Neuronal stem cell (in vitro differentiated cells): ENCODE measurements at regions not wholly inside any gene's neighbourhood (a gene's known extent, or its start where the extent isn't known, plus 50 kb on each side); places are given as distances from the start of the nearest gene placed in this dataset.

ENCODE experiments used
- DNase-seq: peaks from one replicate; pipeline ENCODE4 v3.0.0-alpha.2; 2013; ENCODE audit warnings: low spot score
- H2AFZ ChIP-seq: one replicate; pipeline ENCODE4 v1.6.1; 2013; ENCODE audit warnings: mild to moderate bottlenecking, low read length, inconsistent platforms
- H2AK5ac ChIP-seq: 2 replicates; pipeline ENCODE4 v1.6.1; 2013; ENCODE audit warnings: low read depth, mild to moderate bottlenecking, inconsistent platforms, low read length, moderate library complexity, mixed read lengths
- H2BK120ac ChIP-seq: 2 replicates; pipeline ENCODE4 v1.6.1; 2013; ENCODE audit warnings: low read depth, mild to moderate bottlenecking, inconsistent platforms, low read length, moderate library complexity, mixed read lengths
- H2BK12ac ChIP-seq: one replicate; pipeline ENCODE4 v1.6.1; 2013; ENCODE audit warnings: low read length, inconsistent platforms
- H2BK15ac ChIP-seq: 2 replicates; pipeline ENCODE4 v1.6.1; 2013; ENCODE audit warnings: mild to moderate bottlenecking, low read length, inconsistent platforms, mixed read lengths
- H2BK5ac ChIP-seq: one replicate; pipeline ENCODE4 v1.6.1; 2013; ENCODE audit warnings: inconsistent platforms, mild to moderate bottlenecking, low read length, moderate library complexity
- H3K14ac ChIP-seq: one replicate; pipeline ENCODE4 v1.6.1; 2013; ENCODE audit warnings: low read length, inconsistent platforms
- H3K18ac ChIP-seq: 2 replicates; pipeline ENCODE4 v1.6.1; 2013; ENCODE audit warnings: low read length, inconsistent platforms
- H3K23ac ChIP-seq: 2 replicates; pipeline ENCODE4 v1.6.1; 2013; ENCODE audit warnings: low read depth, mild to moderate bottlenecking, mixed read lengths, low read length, inconsistent platforms; ENCODE audit not compliant: poor library complexity
- H3K27ac ChIP-seq: replicated peaks from 3 replicates; pipeline ENCODE4 v1.5.1; 2013; ENCODE audit warnings: low read length, inconsistent platforms
- H3K27me3 ChIP-seq, 3 experiments: 2 replicates each; pipeline ENCODE4 v1.6.1; 2013; ENCODE audit warnings: low read length in 3 of 3, mild to moderate bottlenecking in 2 of 3, inconsistent platforms in 1 of 3, low read depth in 1 of 3, mixed read lengths in 1 of 3, moderate library complexity in 1 of 3; ENCODE audit not compliant: control insufficient read depth in 3 of 3, insufficient read depth in 3 of 3
- H3K36me3 ChIP-seq, 2 donors: replicated peaks in 1 of 2; 2 replicates each; pipeline ENCODE4 v1.6.1; 2013; ENCODE audit warnings: low read length in 2 of 2; ENCODE audit not compliant: control insufficient read depth in 2 of 2, insufficient read depth in 2 of 2
- H3K4ac ChIP-seq: 2 replicates; pipeline ENCODE4 v1.6.1; 2013; ENCODE audit warnings: inconsistent platforms, mild to moderate bottlenecking, low read length, moderate library complexity
- H3K4me1 ChIP-seq, 2 donors: 1 replicate in 1 of 2; 2 replicates in 1 of 2; pipeline ENCODE4 v1.6.1; 2013; ENCODE audit warnings: low read length in 2 of 2, low read depth in 1 of 2; ENCODE audit not compliant: control insufficient read depth in 2 of 2, insufficient read depth in 1 of 2
- H3K4me2 ChIP-seq: one replicate; pipeline ENCODE4 v1.6.1; 2013; ENCODE audit warnings: mild to moderate bottlenecking, low read length, inconsistent platforms; ENCODE audit not compliant: insufficient read depth, poor library complexity, severe bottlenecking
- H3K4me3 ChIP-seq, 2 donors: 2 replicates each; pipeline ENCODE4 v1.5.1; 2013; ENCODE audit warnings: low read length in 2 of 2, mild to moderate bottlenecking in 2 of 2, inconsistent platforms in 1 of 2, moderate library complexity in 1 of 2
- H3K79me1 ChIP-seq: one replicate; pipeline ENCODE4 v1.6.1; 2013; ENCODE audit warnings: low read depth, mild to moderate bottlenecking, inconsistent platforms, low read length, moderate library complexity
- H3K9ac ChIP-seq: one replicate; pipeline ENCODE4 v1.6.1; 2013; ENCODE audit warnings: mild to moderate bottlenecking, low read depth, low read length, inconsistent platforms; ENCODE audit not compliant: poor library complexity
- H3K9me3 ChIP-seq, 2 donors: replicated peaks in 1 of 2; 2 replicates each; pipeline versions ENCODE3 to v1.6.1; 2013; ENCODE audit warnings: low read length in 2 of 2, mild to moderate bottlenecking in 2 of 2, inconsistent platforms in 1 of 2, low read depth in 1 of 2, mixed read lengths in 1 of 2, moderate library complexity in 1 of 2; ENCODE audit not compliant: control insufficient read depth in 2 of 2, insufficient read depth in 1 of 2
- H4K8ac ChIP-seq: one replicate; pipeline ENCODE4 v1.6.1; 2013; ENCODE audit warnings: low read depth, mild to moderate bottlenecking, inconsistent platforms, low read length, moderate library complexity
- H4K91ac ChIP-seq: one replicate; pipeline ENCODE4 v1.6.1; 2013; ENCODE audit warnings: low read length, low read depth, mild to moderate bottlenecking, inconsistent platforms; ENCODE audit not compliant: poor library complexity
- WGBS, 2 donors: extraction: QIAGEN DNeasy Blood & Tissue Kit; methylation state at CpG; one replicate each; pipeline ENCODE4 v1.1.7; 2013; ENCODE audit warnings: missing lambda C conversion rate in 2 of 2, mixed read lengths in 1 of 2; ENCODE audit not compliant: insufficient read length in 2 of 2, insufficient replicate concordance in 1 of 2; ENCODE audit errors: extremely low coverage in 2 of 2; 5-methylcytosine and 5-hydroxymethylcytosine counted together

DNA sequence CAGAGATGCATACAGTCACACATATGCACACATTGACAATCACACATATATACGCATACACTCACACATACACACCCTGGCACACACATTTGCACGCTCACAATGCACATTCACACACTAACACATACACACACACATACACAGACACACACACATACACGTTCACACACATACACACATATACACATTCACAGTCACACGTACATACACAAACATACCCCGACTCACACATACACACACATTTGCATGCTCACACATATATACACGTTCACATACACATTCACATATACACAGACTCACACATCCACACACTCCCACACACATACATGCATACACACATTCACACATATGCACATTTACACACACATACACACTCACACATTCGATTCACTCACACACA, 366.8 kb upstream of the ID4 start:
- no peaks in the 10 kb centered on the region for H3K79me1 ChIP-seq
- H3K27me3 ChIP-seq: no peaks in the 10 kb centered on the region
- no peak overlapping the region for H4K91ac ChIP-seq
- peaks cover under 1 to 9% of the 10 kb centered on the region in 2 donors for H3K4me1 ChIP-seq
- H3K36me3 ChIP-seq: no peaks in the 10 kb centered on the region
- H2BK5ac ChIP-seq: no peak overlapping the region
- H3K27ac ChIP-seq: no peak overlapping the region
- no peak overlapping the region for H3K23ac ChIP-seq
- no peaks in the 10 kb centered on the region for H3K9me3 ChIP-seq
- H3K4me2 ChIP-seq: no peak overlapping the region
- DNase-seq: no peak
- no peak overlapping the region for H3K4ac ChIP-seq
- H3K18ac ChIP-seq: no peak overlapping the region
- no peak overlapping the region for H2AFZ ChIP-seq
- no peak overlapping the region for H4K8ac ChIP-seq
- peak overlapping the region; percentile 4 for H2BK12ac ChIP-seq
- H3K14ac ChIP-seq: no peak overlapping the region
- no peak overlapping the region for H2BK120ac ChIP-seq
- no peak overlapping the region for H2BK15ac ChIP-seq
- no peak overlapping the region for H2AK5ac ChIP-seq
- H3K4me3 ChIP-seq: peak overlapping the region in 1 of 2 donors; percentile 61
- H3K9ac ChIP-seq: peak overlapping the region; percentile 37
- 100% methylated on average over 2 of the region's 7 CpGs; no CpG with 5 or more reads in 1 of the 2 donors for WGBS, 2 donors

DNA sequence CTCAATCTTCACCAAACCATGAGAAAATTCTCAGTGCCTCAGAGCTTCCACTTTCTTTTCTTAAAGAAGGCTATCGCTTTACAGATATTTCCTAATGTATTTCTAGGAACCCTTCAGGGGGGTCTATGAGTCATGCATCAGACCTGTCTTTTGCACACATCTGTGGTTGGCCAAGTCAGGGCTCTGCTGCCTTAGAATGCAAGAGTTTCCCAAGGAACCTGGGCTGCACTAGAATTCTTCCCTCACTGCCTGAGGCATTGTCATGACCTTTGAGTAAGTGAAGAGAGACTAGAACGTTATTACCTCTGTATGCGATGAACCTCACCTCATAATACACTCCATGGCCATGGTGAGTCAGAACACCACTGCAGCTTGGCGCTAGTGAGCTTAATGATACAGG, 365.0 kb upstream of the ID4 start:
- H3K79me1 ChIP-seq: no peaks in the 10 kb centered on the region
- no peak overlapping the region for H4K8ac ChIP-seq
- H2BK5ac ChIP-seq: no peak overlapping the region
- peaks cover 0 to 10% of the 10 kb centered on the region in 2 donors for H3K9me3 ChIP-seq
- H3K27me3 ChIP-seq: no peaks in the 10 kb centered on the region
- no peak overlapping the region for H2BK12ac ChIP-seq
- no peaks in the 10 kb centered on the region for H3K4me1 ChIP-seq
- H3K18ac ChIP-seq: no peak overlapping the region
- H2AFZ ChIP-seq: no peak overlapping the region
- no peak overlapping the region for H3K4ac ChIP-seq
- no peak overlapping the region for H3K14ac ChIP-seq
- no peak overlapping the region for H3K4me2 ChIP-seq
- no peak overlapping the region for H3K4me3 ChIP-seq
- no peak overlapping the region for H3K27ac ChIP-seq
- H3K23ac ChIP-seq: no peak overlapping the region
- no peak overlapping the region for H4K91ac ChIP-seq
- H3K9ac ChIP-seq: no peak overlapping the region
- H2BK120ac ChIP-seq: no peak overlapping the region
- no peak overlapping the region for H2AK5ac ChIP-seq
- DNase-seq: no peak
- no CpG with 5 or more reads among the region's 4 CpGs for WGBS, 2 donors
- no peaks in the 10 kb centered on the region for H3K36me3 ChIP-seq
- H2BK15ac ChIP-seq: no peak overlapping the region

DNA sequence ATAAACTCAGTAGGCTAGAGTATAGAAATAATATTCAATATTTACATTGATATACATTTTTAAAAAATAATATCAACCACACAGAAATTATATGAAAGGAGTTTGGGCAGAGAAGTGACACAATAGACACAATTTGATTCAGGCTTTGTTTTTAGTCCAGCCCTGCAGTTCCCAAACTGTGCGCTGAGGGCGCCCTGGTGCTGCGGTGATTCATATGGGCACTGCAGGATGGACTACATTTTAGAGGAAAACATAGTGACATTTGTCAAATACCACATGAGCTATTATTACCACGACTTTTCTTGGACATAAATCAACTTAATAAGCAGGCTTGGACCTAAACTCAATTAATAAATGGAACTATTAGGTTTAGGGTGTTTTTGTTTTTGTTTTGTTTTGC, 364.3 kb upstream of the ID4 start:
- Histone ChIP-seq H2BK5ac (no peak overlapping the region), H3K9me3 (peaks cover 0 to 15% of the 10 kb centered on the region in 2 donors), H3K9ac (no peak overlapping the region), H3K4me3 (no peak overlapping the region), H2BK12ac (no peak overlapping the region), H3K18ac (no peak overlapping the region), H2BK15ac (no peak overlapping the region), H3K27me3 (no peaks in the 10 kb centered on the region), H3K27ac (no peak overlapping the region), H4K8ac (no peak overlapping the region), H3K23ac (no peak overlapping the region), H2BK120ac (no peak overlapping the region), H3K79me1 (no peaks in the 10 kb centered on the region), H4K91ac (no peak overlapping the region), H3K14ac (no peak overlapping the region), H3K4me1 (no peaks in the 10 kb centered on the region), H2AFZ (no peak overlapping the region), H2AK5ac (no peak overlapping the region), H3K4me2 (no peak overlapping the region), H3K36me3 (no peaks in the 10 kb centered on the region), H3K4ac (no peak overlapping the region)
- DNase-seq: no peak
- no CpG with 5 or more reads among the region's 4 CpGs for WGBS, 2 donors

DNA sequence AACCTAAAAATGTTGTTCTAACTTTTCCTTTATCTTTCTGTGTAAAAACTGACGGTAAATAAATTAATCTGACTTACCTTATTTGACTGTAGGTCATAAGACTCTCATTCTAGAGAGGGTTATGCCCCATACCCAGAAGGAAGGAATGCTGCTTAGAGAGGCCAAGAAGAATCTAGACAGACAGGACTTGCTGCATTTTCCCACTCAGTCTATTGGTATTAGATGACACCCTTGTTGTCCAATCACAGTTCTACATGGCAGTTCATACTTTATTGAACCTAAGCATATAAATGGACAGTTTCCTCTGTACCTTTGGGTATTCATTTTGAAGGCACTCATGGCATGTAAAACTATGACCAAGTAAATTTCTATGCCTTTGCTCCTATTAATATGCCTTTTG, 359.6 kb upstream of the ID4 start:
- H4K91ac ChIP-seq: no peak overlapping the region
- H3K4me2 ChIP-seq: no peak overlapping the region
- peaks cover 1 to 3% of the 10 kb centered on the region in 2 donors for H3K4me1 ChIP-seq
- H3K18ac ChIP-seq: no peak overlapping the region
- no peak overlapping the region for H2BK15ac ChIP-seq
- no peaks in the 10 kb centered on the region for H3K79me1 ChIP-seq
- no peak overlapping the region for H2BK12ac ChIP-seq
- H3K9me3 ChIP-seq: peaks cover 0 to 15% of the 10 kb centered on the region in 2 donors
- H3K14ac ChIP-seq: no peak overlapping the region
- H3K27me3 ChIP-seq: no peaks in the 10 kb centered on the region
- no peak overlapping the region for H2BK120ac ChIP-seq
- no peak for DNase-seq
- no peak overlapping the region for H2BK5ac ChIP-seq
- no peaks in the 10 kb centered on the region for H3K36me3 ChIP-seq
- no CpG with 5 or more reads among the region's 1 CpG for WGBS, 2 donors
- no peak overlapping the region for H3K9ac ChIP-seq
- H4K8ac ChIP-seq: no peak overlapping the region
- no peak overlapping the region for H3K4ac ChIP-seq
- H3K4me3 ChIP-seq: no peak overlapping the region
- no peak overlapping the region for H3K27ac ChIP-seq
- H2AFZ ChIP-seq: no peak overlapping the region
- no peak overlapping the region for H2AK5ac ChIP-seq
- H3K23ac ChIP-seq: no peak overlapping the region
